LHCN-M2 (cell line): ENCODE measurements at regions not wholly inside any gene's neighbourhood (a gene's known extent, or its start where the extent isn't known, plus 50 kb on each side); places are given as distances from the start of the nearest gene placed in this dataset.
A peak's percentile ranks its signal among the peaks of the same experiment; 100 is the strongest.

Experiments
- DNase-seq: peaks from one replicate; pipeline ENCODE4 v3.0.0-alpha.2; 2012; ENCODE audit warnings: low read depth

- DNase-seq = no peak
Observed at GRCh38 chr9:82612942-82613341, 450.0 kb downstream of the RASEF start.

- peak; percentile 1 for DNase-seq
Observed at GRCh38 chr9:82613498-82613897, 449.4 kb downstream of the RASEF start.

- DNase-seq = no peak
Observed at GRCh38 chr9:82616545-82616944, 446.4 kb downstream of the RASEF start.

- DNase-seq = no peak
Observed at GRCh38 chr9:82621447-82621846, 441.5 kb downstream of the RASEF start.

- DNase-seq = no peak
Observed at GRCh38 chr9:82637368-82637767, 425.6 kb downstream of the RASEF start.

- DNase-seq = no peak
Observed at GRCh38 chr9:82645600-82645999, 417.3 kb downstream of the RASEF start.

- DNase-seq = no peak
Observed at GRCh38 chr9:82650368-82650767, 412.6 kb downstream of the RASEF start.

GRCh38 chr9:82651474-82651873 is 411.5 kb downstream of the RASEF start:
- DNase-seq = no peak

GRCh38 chr9:82665324-82665723 is 397.6 kb downstream of the RASEF start:
- no peak for DNase-seq

- DNase-seq = no peak
Observed at GRCh38 chr9:82668689-82669199, 394.2 kb downstream of the RASEF start.

GRCh38 chr9:82670000-82670399 is 392.9 kb downstream of the RASEF start:
- DNase-seq = no peak

GRCh38 chr9:82670726-82671125 is 392.2 kb downstream of the RASEF start:
- DNase-seq = no peak

GRCh38 chr9:82673201-82673600 is 389.7 kb downstream of the RASEF start:
- no peak for DNase-seq

- no peak for DNase-seq
Observed at GRCh38 chr9:82673919-82674318, 389.0 kb downstream of the RASEF start.

- DNase-seq = no peak
Observed at GRCh38 chr9:82675102-82675501, 387.8 kb downstream of the RASEF start.

GRCh38 chr9:82675605-82676004 is 387.3 kb downstream of the RASEF start:
- no peak for DNase-seq

- no peak for DNase-seq
Observed at GRCh38 chr9:82677086-82677485, 385.9 kb downstream of the RASEF start.

- DNase-seq = no peak
Observed at GRCh38 chr9:82679472-82679871, 383.5 kb downstream of the RASEF start.

GRCh38 chr9:82680179-82680935 is 382.6 kb downstream of the RASEF start:
- DNase-seq = no peak

GRCh38 chr9:82681809-82682208 is 381.1 kb downstream of the RASEF start:
- DNase-seq = no peak

- DNase-seq = no peak
Observed at GRCh38 chr9:82682431-82682830, 380.5 kb downstream of the RASEF start.

GRCh38 chr9:82695704-82696103 is 367.2 kb downstream of the RASEF start:
- no peak for DNase-seq

GRCh38 chr9:82706786-82707185 is 356.2 kb downstream of the RASEF start:
- DNase-seq = no peak

GRCh38 chr9:82716821-82717220 is 346.1 kb downstream of the RASEF start:
- no peak for DNase-seq
